NCI-H1436 (cell line): ENCODE measurements at regions not wholly inside any gene's neighbourhood (a gene's known extent, or its start where the extent isn't known, plus 50 kb on each side); places are given as distances from the start of the nearest gene placed in this dataset.
"Not testable (repeated sequence)": the region's sequence is repeated elsewhere in the genome, so short reads cannot be mapped to it uniquely, and the experiment has no call there.

Experiments used
- DNase-seq: peaks from one replicate; lab custom pipeline; 2025; lab: John Stamatoyannopoulos, UW

GRCh38 chr4:159003420-159004253 lies 99.2 kb upstream of the RAPGEF2 start:
- DNase-seq = peak; percentile 74

GRCh38 chr4:159006202-159006601 lies 96.7 kb upstream of the RAPGEF2 start:
- DNase-seq = no peak

GRCh38 chr4:159008671-159009070 lies 94.2 kb upstream of the RAPGEF2 start:
- DNase-seq = no peak

- peak; percentile 4 for DNase-seq
Measured at GRCh38 chr4:159009521-159009920, 93.4 kb upstream of the RAPGEF2 start.

- no peak for DNase-seq
Measured at GRCh38 chr4:159010100-159010499, 92.8 kb upstream of the RAPGEF2 start.

GRCh38 chr4:159010563-159011260 lies 92.2 kb upstream of the RAPGEF2 start:
- no peak for DNase-seq

GRCh38 chr4:159012381-159012780 lies 90.5 kb upstream of the RAPGEF2 start:
- DNase-seq = no peak

GRCh38 chr4:159013692-159014091 lies 89.2 kb upstream of the RAPGEF2 start:
- no peak for DNase-seq

- DNase-seq = no peak
Measured at GRCh38 chr4:159014859-159015258, 88.0 kb upstream of the RAPGEF2 start.

- no peak for DNase-seq
Measured at GRCh38 chr4:159015841-159016240, 87.0 kb upstream of the RAPGEF2 start.

GRCh38 chr4:159016593-159017024 lies 86.3 kb upstream of the RAPGEF2 start:
- DNase-seq = no peak

GRCh38 chr4:159017323-159018026 lies 85.4 kb upstream of the RAPGEF2 start:
- DNase-seq = no peak

GRCh38 chr4:159018062-159018629 lies 84.7 kb upstream of the RAPGEF2 start:
- DNase-seq = no peak

- no peak for DNase-seq
Measured at GRCh38 chr4:159019356-159019755, 83.5 kb upstream of the RAPGEF2 start.

- no peak for DNase-seq
Measured at GRCh38 chr4:159021597-159022385, 81.1 kb upstream of the RAPGEF2 start.

GRCh38 chr4:159023741-159024140 lies 79.1 kb upstream of the RAPGEF2 start:
- DNase-seq = no peak

- no peak for DNase-seq
Measured at GRCh38 chr4:159024266-159024665, 78.6 kb upstream of the RAPGEF2 start.

GRCh38 chr4:159024828-159025227 lies 78.1 kb upstream of the RAPGEF2 start:
- DNase-seq = no peak

GRCh38 chr4:159026329-159026728 lies 76.5 kb upstream of the RAPGEF2 start:
- DNase-seq = no peak

GRCh38 chr4:159027535-159027934 lies 75.3 kb upstream of the RAPGEF2 start:
- DNase-seq = no peak

GRCh38 chr4:159029481-159029880 lies 73.4 kb upstream of the RAPGEF2 start:
- DNase-seq = no peak

- DNase-seq = not testable (repeated sequence)
Measured at GRCh38 chr4:159030297-159030696, 72.6 kb upstream of the RAPGEF2 start.
